Activated CD4-positive, alpha-beta T cell treated with anti-CD3 and anti-CD28 coated beads, Interleukin-2, Interleukin-6, amounts not matched to agents 100 ng/mL and 50 ng/mL, durations not matched to agents 16 hours and 8 hours (primary cell): ENCODE measurements at regions not wholly inside any gene's neighbourhood (a gene's known extent, or its start where the extent isn't known, plus 50 kb on each side); places are given as distances from the start of the nearest gene placed in this dataset.
"Not testable (repeated sequence)": the region's sequence is repeated elsewhere in the genome, so short reads cannot be mapped to it uniquely, and the experiment has no call there.

ENCODE experiments used
- DNase-seq: peaks from one replicate; pipeline ENCODE4 v3.0.0-alpha.2; 2020

- no peak for DNase-seq
Observed at GRCh38 chr16:65284626-65285025, 162.8 kb upstream of the CDH11 start.

GRCh38 chr16:65283181-65283651 is 161.4 kb upstream of the CDH11 start:
- DNase-seq = no peak

- no peak for DNase-seq
Observed at GRCh38 chr16:65281586-65281985, 159.7 kb upstream of the CDH11 start.

GRCh38 chr16:65280845-65281512 is 159.1 kb upstream of the CDH11 start:
- DNase-seq = no peak

GRCh38 chr16:65279576-65279975 is 157.7 kb upstream of the CDH11 start:
- no peak for DNase-seq

GRCh38 chr16:65278874-65279273 is 157.0 kb upstream of the CDH11 start:
- no peak for DNase-seq

- no peak for DNase-seq
Observed at GRCh38 chr16:65274566-65274965, 152.7 kb upstream of the CDH11 start.

- no peak for DNase-seq
Observed at GRCh38 chr16:65272699-65273414, 151.0 kb upstream of the CDH11 start.

- no peak for DNase-seq
Observed at GRCh38 chr16:65271996-65272395, 150.1 kb upstream of the CDH11 start.

- no peak for DNase-seq
Observed at GRCh38 chr16:65268331-65268730, 146.5 kb upstream of the CDH11 start.

- DNase-seq = no peak
Observed at GRCh38 chr16:65263896-65264295, 142.0 kb upstream of the CDH11 start.

- DNase-seq = no peak
Observed at GRCh38 chr16:65260746-65261145, 138.9 kb upstream of the CDH11 start.

- no peak for DNase-seq
Observed at GRCh38 chr16:65254144-65254543, 132.3 kb upstream of the CDH11 start.

GRCh38 chr16:65249768-65250167 is 127.9 kb upstream of the CDH11 start:
- DNase-seq = no peak

GRCh38 chr16:65244787-65245186 is 122.9 kb upstream of the CDH11 start:
- DNase-seq = no peak

- no peak for DNase-seq
Observed at GRCh38 chr16:65235339-65236177, 113.7 kb upstream of the CDH11 start.

- DNase-seq = not testable (repeated sequence)
Observed at GRCh38 chr16:65234721-65235320, 113.0 kb upstream of the CDH11 start.

GRCh38 chr16:65229191-65229662 is 107.4 kb upstream of the CDH11 start:
- no peak for DNase-seq

- DNase-seq = no peak
Observed at GRCh38 chr16:65227150-65227835, 105.4 kb upstream of the CDH11 start.

- no peak for DNase-seq
Observed at GRCh38 chr16:65226077-65226476, 104.2 kb upstream of the CDH11 start.

GRCh38 chr16:65225488-65225887 is 103.6 kb upstream of the CDH11 start:
- DNase-seq = no peak

GRCh38 chr16:65224994-65225393 is 103.1 kb upstream of the CDH11 start:
- no peak for DNase-seq
